ENCODE measurements at regions not wholly inside any gene's neighbourhood (a gene's known extent, or its start where the extent isn't known, plus 50 kb on each side); places are given as distances from the start of the nearest gene placed in this dataset.

DNA sequence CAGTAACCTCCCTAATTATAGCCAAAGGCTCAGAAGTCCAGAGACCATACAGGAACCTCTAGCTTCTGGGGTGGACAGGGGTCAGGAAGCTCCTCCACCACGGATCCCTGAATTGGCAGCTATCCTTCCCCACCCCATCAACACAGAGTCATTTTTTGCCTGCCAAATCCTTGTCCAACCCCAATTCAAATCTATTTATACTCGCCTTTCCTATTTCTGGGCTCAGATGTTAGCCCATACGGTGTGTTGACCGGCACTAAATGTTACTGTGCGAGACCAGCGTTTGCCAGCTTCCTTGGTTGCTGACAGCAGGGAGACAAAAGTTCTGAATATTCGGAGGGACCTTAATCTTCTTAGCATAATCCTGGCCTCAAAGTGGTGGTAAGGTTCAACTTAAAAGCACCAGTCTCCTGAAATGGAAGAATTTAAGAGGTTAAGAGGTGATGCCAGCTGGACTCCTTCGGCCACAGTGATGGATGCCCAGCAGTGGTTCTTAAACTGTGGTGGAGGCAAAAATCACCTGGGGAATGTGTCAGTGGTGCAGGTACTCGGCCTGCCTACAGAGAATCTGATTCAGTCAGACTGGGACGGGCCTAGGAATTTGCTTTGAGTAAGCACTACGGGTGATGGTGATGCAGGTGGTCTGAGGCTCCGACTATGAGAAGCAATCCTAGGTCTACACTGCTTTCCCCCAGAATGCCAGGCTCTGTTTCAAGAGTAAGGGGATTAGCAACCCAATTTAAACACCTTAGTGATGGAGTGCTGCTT, 204.8 kb upstream of the MEF2C start:
- in situ Hi-C loops (cut with HindIII; ENCODE audit: low pct_unique_long_range_greater_than_20kb, low sequenced_read_pairs) = no loop called here
- peak in 1 of 2 experiments; percentile 2 for DNase-seq (ENCODE audit: low read depth in 1 of 2, low spot score in 1 of 2)
- no peak for TF ChIP-seq JUND (IDR thresholded peaks at IDR 0.05; ENCODE audit: low read depth)

DNA sequence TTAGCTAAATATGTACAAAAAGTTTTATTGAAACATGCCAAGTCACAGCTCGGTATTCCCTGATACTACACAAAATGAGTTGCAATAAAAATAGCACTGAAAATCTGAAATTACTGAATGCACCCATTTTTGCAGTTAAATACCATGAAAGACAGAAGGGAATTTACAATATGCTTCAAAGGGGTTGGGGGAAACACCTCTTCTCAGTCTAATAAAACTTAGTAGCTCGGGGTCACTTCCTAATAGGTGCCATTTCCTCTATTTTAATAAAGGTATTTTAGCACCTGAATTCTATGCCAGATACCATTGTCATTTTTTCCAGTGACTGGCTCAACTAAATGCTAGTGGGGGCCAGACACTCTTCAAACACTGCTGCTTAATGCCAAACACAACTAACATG, 204.1 kb upstream of the MEF2C start:
- no peak for TF ChIP-seq JUND (IDR thresholded peaks at IDR 0.05; ENCODE audit: low read depth)
- in situ Hi-C loops (cut with HindIII; ENCODE audit: low pct_unique_long_range_greater_than_20kb, low sequenced_read_pairs) = no loop called here
- DNase-seq (ENCODE audit: low read depth in 1 of 2, low spot score in 1 of 2) = no peak

DNA sequence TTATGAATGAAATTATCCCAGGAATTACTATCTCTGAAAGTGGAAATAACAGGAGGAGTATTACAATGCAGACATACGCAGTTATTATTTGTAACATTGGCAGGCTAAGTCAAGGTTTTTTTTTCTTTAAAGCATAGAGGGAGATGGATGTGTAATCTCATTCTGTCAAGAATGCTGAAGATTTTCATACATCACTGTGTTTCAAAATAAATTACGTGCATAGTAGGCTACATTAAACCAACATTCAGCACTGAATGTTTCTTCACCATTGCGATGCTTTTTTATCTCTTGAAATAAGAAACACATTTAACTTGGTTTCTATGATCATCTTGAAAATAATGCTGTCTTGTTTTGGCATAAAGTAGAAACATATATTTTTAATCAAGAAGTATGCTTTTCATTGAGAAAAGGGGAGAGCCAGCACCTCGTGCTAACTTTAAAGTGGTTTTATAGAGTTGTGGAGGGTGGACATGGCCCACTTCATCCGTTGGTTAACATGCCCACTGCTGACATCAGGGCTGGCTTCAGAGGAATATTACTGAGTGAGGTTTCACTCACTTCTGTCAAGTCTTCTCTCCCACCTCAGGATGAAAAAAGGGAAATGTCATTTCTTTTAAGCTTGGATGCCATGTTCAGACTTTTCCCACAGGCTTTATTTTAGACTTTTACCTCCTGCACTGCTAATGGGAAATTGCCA, 203.6 kb upstream of the MEF2C start:
- no peak for TF ChIP-seq JUND (IDR thresholded peaks at IDR 0.05; ENCODE audit: low read depth)
- no peak for DNase-seq (ENCODE audit: low read depth in 1 of 2, low spot score in 1 of 2)
- in situ Hi-C loops (cut with HindIII; ENCODE audit: low pct_unique_long_range_greater_than_20kb, low sequenced_read_pairs) = no loop called here

DNA sequence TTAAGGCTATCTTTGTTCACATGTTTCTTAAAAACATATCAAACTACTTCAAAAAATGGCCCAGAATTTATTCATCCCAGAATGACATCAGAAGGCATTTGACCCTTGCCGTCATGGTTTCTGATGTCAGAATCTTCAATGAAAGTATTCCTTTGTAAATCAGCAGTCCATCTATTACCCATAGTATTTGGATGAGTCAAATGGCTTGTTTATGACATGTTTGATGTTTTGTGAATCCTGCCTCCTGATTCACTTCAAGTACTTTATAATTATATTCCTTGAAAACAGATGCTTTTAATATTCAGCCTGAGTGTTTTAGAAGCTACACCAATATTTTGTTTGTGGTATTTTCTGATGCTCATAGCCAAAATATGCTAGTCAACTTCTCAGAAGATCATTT, 200.8 kb upstream of the MEF2C start:
- in situ Hi-C loops (cut with HindIII; ENCODE audit: low pct_unique_long_range_greater_than_20kb, low sequenced_read_pairs) = no loop called here
- no peak for TF ChIP-seq JUND (IDR thresholded peaks at IDR 0.05; ENCODE audit: low read depth)
- no peak for DNase-seq (ENCODE audit: low read depth in 1 of 2, low spot score in 1 of 2)

DNA sequence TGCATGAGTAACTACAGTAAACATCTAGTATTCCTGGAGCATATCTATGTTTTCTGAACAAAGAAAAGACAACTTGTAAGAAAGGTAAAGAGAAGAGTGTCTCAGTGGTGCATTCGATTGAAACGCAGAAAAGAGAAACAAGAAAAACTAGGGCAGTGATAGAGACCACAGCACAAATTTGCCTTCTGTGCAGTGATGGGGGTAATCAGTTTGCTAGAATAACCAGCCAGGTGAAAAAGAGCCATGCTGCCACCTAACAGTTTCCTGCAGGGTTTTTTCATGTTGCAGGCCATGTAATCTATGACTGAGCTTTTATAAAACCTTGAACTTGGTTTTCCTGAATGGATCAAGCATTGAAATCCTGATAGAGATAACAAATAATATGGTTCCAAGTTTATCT, 198.4 kb upstream of the MEF2C start:
- TF ChIP-seq JUND (IDR thresholded peaks at IDR 0.05; ENCODE audit: low read depth) = no peak
- in situ Hi-C loops (cut with HindIII; ENCODE audit: low pct_unique_long_range_greater_than_20kb, low sequenced_read_pairs) = no loop called here

DNA sequence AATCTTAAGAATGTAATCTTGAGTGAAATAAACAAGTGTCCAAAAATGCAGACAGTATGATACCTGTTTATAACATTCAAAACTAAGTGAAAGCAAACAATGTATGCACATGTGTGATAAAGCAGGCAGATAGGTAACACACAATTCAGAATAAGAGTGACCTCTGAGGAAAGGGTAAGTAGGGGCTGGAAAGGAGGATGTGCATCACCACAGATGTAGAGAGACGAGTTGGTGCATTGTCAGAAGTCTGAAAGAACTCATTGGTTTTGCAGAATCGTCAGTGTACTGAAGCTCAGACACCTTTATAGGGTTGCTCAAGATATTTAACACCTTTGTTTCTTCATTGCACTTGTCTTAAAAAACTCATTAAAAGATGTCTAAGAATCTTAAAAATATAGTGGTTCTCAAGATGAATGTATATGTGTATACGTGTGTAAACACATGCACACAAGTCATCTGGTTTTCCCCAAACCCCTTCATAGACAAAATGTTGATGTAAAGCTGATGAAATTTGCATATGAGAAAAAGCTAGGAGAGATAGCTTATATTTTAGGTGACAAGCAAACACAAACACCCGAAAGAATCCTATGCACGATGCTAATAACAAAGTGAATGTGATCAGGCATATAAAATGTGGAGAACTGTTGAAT, 197.6 kb upstream of the MEF2C start:
- no peak for DNase-seq (ENCODE audit: low read depth in 1 of 2, low spot score in 1 of 2)
- in situ Hi-C loops (cut with HindIII; ENCODE audit: low pct_unique_long_range_greater_than_20kb, low sequenced_read_pairs) = no loop called here
- no peak for TF ChIP-seq JUND (IDR thresholded peaks at IDR 0.05; ENCODE audit: low read depth)

More for the DNA sequence above, 198.4 kb upstream of the MEF2C start:
- peak in 1 of 2 experiments; percentile 12 for DNase-seq (ENCODE audit: low read depth in 1 of 2, low spot score in 1 of 2)

DNA sequence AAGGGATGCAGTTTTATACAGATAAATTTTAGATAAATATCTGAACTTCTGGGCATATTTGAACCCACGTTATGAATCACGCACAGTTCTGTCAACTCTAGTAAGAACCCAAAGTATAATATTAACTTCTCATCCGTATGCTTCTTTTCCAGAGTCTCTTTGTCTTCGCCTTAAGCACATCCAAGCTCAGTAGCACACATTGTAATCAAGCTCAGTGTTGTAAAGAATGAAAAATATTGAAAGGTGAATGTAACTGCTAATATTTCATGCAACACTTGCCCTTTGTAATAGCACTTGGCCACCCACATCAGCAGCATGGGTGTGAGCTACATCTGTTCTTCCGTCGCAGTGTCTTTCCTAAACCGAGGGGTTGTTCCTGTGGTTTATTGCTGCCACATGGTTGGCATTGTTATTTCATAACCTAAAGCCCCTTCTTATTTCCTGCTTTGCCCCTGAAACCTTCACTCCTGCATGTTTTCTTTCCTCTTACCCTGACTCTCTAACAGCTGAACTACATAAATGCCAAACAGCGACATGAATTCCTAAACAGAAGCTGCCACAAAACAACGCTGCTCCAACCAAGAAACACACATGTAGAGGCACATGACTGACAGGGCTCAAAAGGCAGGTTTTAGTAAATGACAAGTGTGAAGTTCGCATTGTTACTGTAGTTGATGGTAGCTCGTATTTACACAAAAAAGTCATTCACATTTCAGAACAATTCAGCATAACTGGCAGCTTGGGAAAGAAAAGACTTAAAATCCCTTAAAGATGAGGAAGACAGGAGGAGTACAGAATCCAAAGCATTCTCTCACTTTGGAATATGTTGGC, 190.1 kb upstream of the MEF2C start:
- TF ChIP-seq JUND (IDR thresholded peaks at IDR 0.05; ENCODE audit: low read depth) = no peak
- no peak for DNase-seq (ENCODE audit: low read depth in 1 of 2, low spot score in 1 of 2)
- in situ Hi-C loops (cut with HindIII; ENCODE audit: low pct_unique_long_range_greater_than_20kb, low sequenced_read_pairs) = no loop called here

DNA sequence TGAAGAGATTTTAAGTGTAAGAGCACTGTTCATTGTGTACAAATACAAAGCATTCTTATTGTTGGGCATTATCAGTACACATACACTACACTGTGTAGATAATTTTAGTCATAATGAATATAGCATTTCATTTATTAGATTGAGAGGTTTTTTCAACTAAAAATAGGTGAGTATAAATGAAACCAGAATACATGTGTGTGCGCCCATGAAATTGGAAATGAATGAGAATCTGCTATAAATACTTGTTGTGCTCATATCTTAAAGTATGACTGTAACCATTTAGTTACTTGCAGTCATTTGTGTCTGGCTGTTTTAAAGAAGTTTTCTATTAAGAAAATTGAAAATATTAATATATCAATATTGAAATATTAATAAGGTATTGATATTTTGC, 189.0 kb upstream of the MEF2C start:
- no peak for DNase-seq (ENCODE audit: low read depth in 1 of 2, low spot score in 1 of 2)
- TF ChIP-seq JUND (IDR thresholded peaks at IDR 0.05; ENCODE audit: low read depth) = no peak
- in situ Hi-C loops (cut with HindIII; ENCODE audit: low pct_unique_long_range_greater_than_20kb, low sequenced_read_pairs) = no loop called here

DNA sequence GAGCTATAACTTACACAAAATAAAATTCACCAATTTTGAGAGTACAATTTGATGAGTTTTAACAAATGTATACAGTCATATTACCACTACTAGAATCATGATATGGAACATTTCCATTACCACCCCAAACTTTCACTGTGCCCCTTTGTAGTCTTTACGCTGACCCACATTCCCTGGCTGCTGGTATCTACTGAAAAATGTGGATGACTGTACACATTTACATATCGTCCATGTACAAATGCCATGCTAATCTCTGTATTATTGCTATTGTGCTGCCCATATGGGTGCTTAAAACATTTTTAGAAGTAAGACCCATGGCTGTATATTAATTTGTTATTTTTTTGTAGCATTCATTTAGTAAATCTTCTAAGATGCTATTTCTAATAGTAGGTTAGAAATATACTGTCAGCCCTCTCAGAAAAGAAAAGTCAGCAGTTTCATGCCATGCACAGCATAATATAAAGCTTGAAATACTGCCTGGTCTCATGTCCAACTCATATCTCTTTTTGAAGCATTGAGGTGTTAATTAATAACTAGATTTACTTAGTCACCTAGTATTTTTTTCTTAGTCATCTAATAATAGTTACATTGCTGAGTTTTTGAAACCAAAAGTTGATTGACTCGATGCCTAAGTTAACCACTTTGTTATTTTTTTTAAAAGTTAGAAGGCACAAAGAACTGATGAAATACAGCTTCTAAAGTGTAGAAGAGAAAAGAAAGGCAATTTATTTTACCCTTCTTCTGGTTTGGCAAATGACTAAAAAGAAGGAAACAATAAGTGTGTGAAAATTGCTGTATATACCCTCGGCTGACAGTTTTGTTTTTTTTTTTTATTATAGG, 188.3 kb upstream of the MEF2C start:
- in situ Hi-C loops (cut with HindIII; ENCODE audit: low pct_unique_long_range_greater_than_20kb, low sequenced_read_pairs) = no loop called here
- TF ChIP-seq JUND (IDR thresholded peaks at IDR 0.05; ENCODE audit: low read depth) = no peak
- no peak for DNase-seq (ENCODE audit: low read depth in 1 of 2, low spot score in 1 of 2)

DNA sequence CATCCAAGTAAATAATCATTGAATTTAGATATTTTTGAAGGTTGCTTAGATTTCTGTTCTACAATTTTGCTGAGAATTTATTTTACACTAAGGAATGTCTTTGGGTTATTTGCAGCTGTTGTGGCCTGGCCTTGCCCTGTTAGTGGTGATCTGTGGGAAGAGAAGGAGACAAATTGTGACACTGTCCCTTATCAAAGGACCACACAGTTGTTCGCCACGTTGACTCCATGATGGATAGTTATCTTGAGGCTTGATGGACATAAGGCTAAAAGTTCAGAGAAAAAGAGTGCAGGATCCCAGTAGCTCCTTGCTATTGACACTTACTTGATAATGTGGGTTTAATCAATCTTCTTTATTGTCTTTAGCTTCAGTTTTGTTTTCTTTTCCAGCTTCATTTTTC, 186.6 kb upstream of the MEF2C start:
- TF ChIP-seq JUND (IDR thresholded peaks at IDR 0.05; ENCODE audit: low read depth) = no peak
- no peak for DNase-seq (ENCODE audit: low read depth in 1 of 2, low spot score in 1 of 2)
- in situ Hi-C loops (cut with HindIII; ENCODE audit: low pct_unique_long_range_greater_than_20kb, low sequenced_read_pairs) = no loop called here

DNA sequence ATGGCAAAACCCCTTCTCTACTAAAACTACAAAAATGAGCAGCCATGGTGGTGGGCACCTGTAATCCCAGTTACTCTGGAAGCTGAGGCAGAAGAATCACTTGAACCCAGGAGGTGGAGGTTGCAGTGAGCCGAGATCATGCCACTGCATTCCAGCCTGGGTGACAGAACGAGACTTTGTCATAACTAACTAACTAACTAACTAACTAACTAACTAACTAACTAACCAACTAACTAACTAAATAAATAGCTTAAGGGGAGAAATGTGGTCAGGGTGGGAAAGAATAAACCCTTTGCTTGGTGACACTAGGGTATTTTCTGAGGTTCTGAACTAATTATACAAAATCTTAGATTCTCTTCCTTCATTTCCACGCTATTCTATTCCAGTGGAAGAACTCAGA, 184.4 kb upstream of the MEF2C start:
- TF ChIP-seq JUND (IDR thresholded peaks at IDR 0.05; ENCODE audit: low read depth) = no peak
- in situ Hi-C loops (cut with HindIII; ENCODE audit: low pct_unique_long_range_greater_than_20kb, low sequenced_read_pairs) = no loop called here
- no peak for DNase-seq (ENCODE audit: low read depth in 1 of 2, low spot score in 1 of 2)

DNA sequence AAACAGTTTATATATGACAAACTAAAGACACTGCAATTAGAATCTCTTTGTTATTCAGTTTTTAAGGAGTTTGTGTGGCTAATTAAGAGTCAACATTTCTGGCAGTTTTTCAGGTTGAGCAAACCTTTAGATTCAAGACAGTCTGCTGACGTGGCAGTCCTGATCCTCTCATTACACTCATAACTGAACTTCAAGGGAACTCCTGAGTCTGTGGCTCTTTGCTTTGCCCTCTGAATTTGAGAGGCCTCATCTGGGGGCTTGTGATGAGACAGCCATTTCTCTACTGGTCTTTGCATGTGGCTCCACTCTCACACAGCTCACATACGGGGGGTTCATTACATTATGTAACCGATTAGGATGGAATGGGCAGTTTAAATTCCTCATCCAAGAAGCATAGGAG, 182.9 kb upstream of the MEF2C start:
- TF ChIP-seq JUND (IDR thresholded peaks at IDR 0.05; ENCODE audit: low read depth) = no peak
- no peak for DNase-seq (ENCODE audit: low read depth in 1 of 2, low spot score in 1 of 2)
- in situ Hi-C loops (cut with HindIII; ENCODE audit: low pct_unique_long_range_greater_than_20kb, low sequenced_read_pairs) = no loop called here

Data from T47D (cell line).